OCI-LY7 (cell line): ENCODE measurements at regions not wholly inside any gene's neighbourhood (a gene's known extent, or its start where the extent isn't known, plus 50 kb on each side); places are given as distances from the start of the nearest gene placed in this dataset.

Experiments
- CTCF ChIP-seq: fragments of 200-600 bp; sonication (generic); conservative IDR thresholded peaks from 2 replicates; pipeline ENCODE4 v1.5.1; 2014; ENCODE audit warnings: mild to moderate bottlenecking, antibody characterized with exemption, low read length, moderate library complexity, mixed read lengths
- EZH2phosphoT487 ChIP-seq: fragments of 200-600 bp; sonication (generic); IDR thresholded peaks from 2 replicates; pipeline ENCODE4 v1.6.1; 2018; ENCODE audit warnings: low read depth, borderline replicate concordance, mild to moderate bottlenecking, mixed run types, antibody characterized with exemption, low read length, moderate library complexity, mixed read lengths

GRCh38 chr10:3337741-3338140 lies 165.2 kb upstream of the PITRM1 start:
- no peak for TF ChIP-seq CTCF
- no peak for TF ChIP-seq EZH2phosphoT487
